H9 (cell line): ENCODE measurements at regions not wholly inside any gene's neighbourhood (a gene's known extent, or its start where the extent isn't known, plus 50 kb on each side); places are given as distances from the start of the nearest gene placed in this dataset.

Experiments used
- DNase-seq: peaks from one replicate; pipeline ENCODE4 v3.0.0-alpha.2; 2017
- H2AFZ ChIP-seq: one replicate; pipeline ENCODE4 v1.6.1; 2013; ENCODE audit warnings: mild to moderate bottlenecking, low read length, control low read depth, moderate library complexity
- H2AK5ac ChIP-seq: 2 replicates; pipeline ENCODE4 v1.6.1; 2013; ENCODE audit warnings: low read length, control low read depth, mixed read lengths; ENCODE audit not compliant: insufficient read length
- H2BK120ac ChIP-seq: one replicate; pipeline ENCODE4 v1.6.1; 2013; ENCODE audit warnings: low read depth, mild to moderate bottlenecking, low read length, control low read depth, inconsistent platforms; ENCODE audit not compliant: poor library complexity, severe bottlenecking
- H2BK12ac ChIP-seq: 2 replicates; pipeline ENCODE4 v1.6.1; 2013; ENCODE audit warnings: low read length, control low read depth, mixed read lengths, low read depth; ENCODE audit not compliant: insufficient read length
- H2BK15ac ChIP-seq: 2 replicates; pipeline ENCODE4 v1.6.1; 2013; ENCODE audit warnings: low read depth, low read length, control low read depth
- H2BK20ac ChIP-seq: one replicate; pipeline ENCODE4 v1.6.1; 2013; ENCODE audit warnings: low read depth, mild to moderate bottlenecking, low read length, control low read depth, inconsistent platforms; ENCODE audit not compliant: poor library complexity, severe bottlenecking
- H2BK5ac ChIP-seq: 2 replicates; pipeline ENCODE4 v1.6.1; 2013; ENCODE audit warnings: low read length, control low read depth, mixed read lengths; ENCODE audit not compliant: insufficient read length
- H3K14ac ChIP-seq: 2 replicates; pipeline ENCODE4 v1.6.1; 2013; ENCODE audit warnings: low read length, control low read depth; ENCODE audit not compliant: insufficient read depth
- H3K18ac ChIP-seq: 2 replicates; pipeline ENCODE4 v1.6.1; 2013; ENCODE audit warnings: low read depth, mild to moderate bottlenecking, mixed read lengths, low read length, control low read depth; ENCODE audit not compliant: insufficient read length
- H3K23ac ChIP-seq: 2 replicates; pipeline ENCODE4 v1.6.1; 2013; ENCODE audit warnings: low read length, control low read depth, mixed read lengths, low read depth; ENCODE audit not compliant: insufficient read length
- H3K23me2 ChIP-seq: 2 replicates; pipeline ENCODE4 v1.6.1; 2013; ENCODE audit warnings: low read depth, mild to moderate bottlenecking, mixed read lengths, low read length, control low read depth; ENCODE audit not compliant: insufficient read length, poor library complexity, severe bottlenecking
- H3K27ac ChIP-seq: 2 replicates; pipeline ENCODE4 v1.5.1; 2013; ENCODE audit warnings: low read length, control low read depth, mixed read lengths, low read depth; ENCODE audit not compliant: insufficient read length
- H3K27me3 ChIP-seq: 2 replicates; pipeline ENCODE4 v1.6.1; 2013; ENCODE audit warnings: low read length, control low read depth, inconsistent platforms; ENCODE audit not compliant: insufficient read depth
- H3K4ac ChIP-seq: 2 replicates; pipeline ENCODE4 v1.6.1; 2013; ENCODE audit warnings: low read depth, mild to moderate bottlenecking, control low read depth, inconsistent platforms, low read length, moderate library complexity
- H3K4me1 ChIP-seq: 2 replicates; pipeline ENCODE4 v1.6.1; 2013; ENCODE audit warnings: low read length, control low read depth, inconsistent platforms; ENCODE audit not compliant: insufficient read depth
- H3K4me2 ChIP-seq: 2 replicates; pipeline ENCODE4 v1.6.1; 2013; ENCODE audit warnings: low read length, control low read depth, mixed read lengths; ENCODE audit not compliant: insufficient read length, insufficient read depth
- H3K56ac ChIP-seq: 2 replicates; pipeline ENCODE4 v1.6.1; 2013; ENCODE audit warnings: low read depth, mild to moderate bottlenecking, mixed read lengths, low read length, control low read depth; ENCODE audit not compliant: insufficient read length
- H3K79me1 ChIP-seq: 2 replicates; pipeline ENCODE4 v1.6.1; 2013; ENCODE audit warnings: low read depth, mild to moderate bottlenecking, moderate library complexity, low read length, control low read depth, inconsistent platforms; ENCODE audit not compliant: insufficient read depth, poor library complexity, severe bottlenecking
- H3K79me2 ChIP-seq: 2 replicates; pipeline ENCODE4 v1.6.1; 2013; ENCODE audit warnings: low read length, control low read depth, inconsistent platforms; ENCODE audit not compliant: insufficient read depth
- H3K9ac ChIP-seq: 2 replicates; pipeline ENCODE4 v1.6.1; 2013; ENCODE audit warnings: low read length, control low read depth, mixed read lengths; ENCODE audit not compliant: insufficient read length; ENCODE audit errors: extremely low read depth
- H3K9me3 ChIP-seq: one replicate; pipeline ENCODE4 v1.6.1; 2013; ENCODE audit warnings: low read depth, low read length, inconsistent platforms; ENCODE audit not compliant: control insufficient read depth
- H3T11ph ChIP-seq: one replicate; pipeline ENCODE4 v1.6.1; 2013; ENCODE audit warnings: mild to moderate bottlenecking, low read length, control low read depth, inconsistent platforms
- H4K20me1 ChIP-seq: one replicate; pipeline ENCODE4 v1.6.1; 2013; ENCODE audit not compliant: control insufficient read depth, insufficient read length, insufficient read depth
- H4K5ac ChIP-seq: 2 replicates; pipeline ENCODE4 v1.6.1; 2013; ENCODE audit warnings: low read depth, mild to moderate bottlenecking, mixed read lengths, low read length, control low read depth; ENCODE audit not compliant: insufficient read length
- H4K8ac ChIP-seq: replicated peaks from 2 replicates; pipeline ENCODE4 v1.6.1; 2013; ENCODE audit warnings: low read length, control low read depth, mixed read lengths, low read depth; ENCODE audit not compliant: insufficient read length
- H4K91ac ChIP-seq: 2 replicates; pipeline ENCODE4 v1.6.1; 2013; ENCODE audit warnings: low read depth, mild to moderate bottlenecking, moderate library complexity, mixed read lengths, low read length, control low read depth; ENCODE audit not compliant: insufficient read length
- H3K27ac Mint-ChIP-seq, 3 experiments: 2 replicates in 2 of 3; 3 replicates in 1 of 3; pipeline ENCODE4 v1.8.0; 2020 to 2021; ENCODE audit warnings: mixed read lengths in 3 of 3, mild to moderate bottlenecking in 1 of 3, moderate library complexity in 1 of 3
- H3K27me3 Mint-ChIP-seq: 2 replicates; pipeline ENCODE4 v1.8.0; 2021; ENCODE audit warnings: low read depth, mild to moderate bottlenecking, moderate library complexity, mixed read lengths
- H3K36me3 Mint-ChIP-seq, 3 experiments: 2 replicates in 2 of 3; 3 replicates in 1 of 3; pipeline ENCODE4 v1.8.0; 2020 to 2021; ENCODE audit warnings: low read depth in 3 of 3, mixed read lengths in 3 of 3; ENCODE audit not compliant: insufficient read depth in 1 of 3
- H3K4me1 Mint-ChIP-seq, 2 experiments: 2 replicates each; pipeline ENCODE4 v1.8.0; 2020; ENCODE audit warnings: mixed read lengths in 2 of 2
- H3K4me3 Mint-ChIP-seq, 2 experiments: 2 replicates in 1 of 2; 3 replicates in 1 of 2; pipeline ENCODE4 v1.8.0; 2020 to 2021; ENCODE audit warnings: mild to moderate bottlenecking in 2 of 2, mixed read lengths in 2 of 2, moderate library complexity in 1 of 2
- H3K9me3 Mint-ChIP-seq, 2 experiments: 2 replicates in 1 of 2; 3 replicates in 1 of 2; pipeline ENCODE4 v1.8.0; 2020; ENCODE audit warnings: mild to moderate bottlenecking in 2 of 2, mixed read lengths in 2 of 2, moderate library complexity in 1 of 2
- CTCF ChIP-seq: fragments of 200-600 bp; sonication (generic); conservative IDR thresholded peaks from 3 replicates; pipeline ENCODE4 v1.8.0; 2021; ENCODE audit warnings: antibody characterized with exemption, mild to moderate bottlenecking
- WGBS: extraction: QIAGEN DNeasy Blood & Tissue Kit; methylation state at CpG from one replicate; pipeline ENCODE4 v1.1.7; 2013; ENCODE audit warnings: missing lambda C conversion rate, low lambda C conversion rate, mixed read lengths; ENCODE audit not compliant: insufficient read length; ENCODE audit errors: extremely low coverage; 5-methylcytosine and 5-hydroxymethylcytosine counted together

GRCh38 chr2:183723278-183723677, 599.0 kb downstream of the NUP35 start:
- H3K23me2 ChIP-seq: no peaks in the 10 kb centered on the region
- H3T11ph ChIP-seq: no peak overlapping the region
- no peak overlapping the region for H2BK12ac ChIP-seq
- no peak overlapping the region for H3K56ac ChIP-seq
- no peak overlapping the region for H3K4ac ChIP-seq
- H2BK15ac ChIP-seq: no peak overlapping the region
- Mint-ChIP-seq H3K4me1 (no peaks in the 10 kb centered on the region), H3K27ac (no peak overlapping the region), H3K9me3 (peaks cover 0 to 4% of the 10 kb centered on the region in 2 experiments; a peak in 2 of 5 replicates), H3K4me3 (no peak overlapping the region), H3K27me3 (no peaks in the 10 kb centered on the region), H3K36me3 (peaks cover 0 to 4% (median 0%) of the 10 kb centered on the region in 3 experiments; a peak in 1 of 7 replicates)
- H3K23ac ChIP-seq: no peak overlapping the region
- no peak overlapping the region for H4K91ac ChIP-seq
- H3K9ac ChIP-seq: no peak overlapping the region
- TF ChIP-seq CTCF: no peak
- no CpG with 5 or more reads among the region's 2 CpGs for WGBS
- no peaks in the 10 kb centered on the region for H4K20me1 ChIP-seq
- H2BK5ac ChIP-seq: no peak overlapping the region
- no peak for DNase-seq
- no peak overlapping the region for H2AFZ ChIP-seq
- H3K4me1 ChIP-seq: no peaks in the 10 kb centered on the region
- no peak overlapping the region for H3K14ac ChIP-seq
- H3K27me3 ChIP-seq: no peaks in the 10 kb centered on the region
- H3K4me2 ChIP-seq: no peak overlapping the region
- H2AK5ac ChIP-seq: no peak overlapping the region
- H3K79me2 ChIP-seq: no peaks in the 10 kb centered on the region
- no peak overlapping the region for H4K5ac ChIP-seq
- H3K27ac ChIP-seq: no peak overlapping the region
- no peak overlapping the region for H3K18ac ChIP-seq
- no peaks in the 10 kb centered on the region for H3K9me3 ChIP-seq
- H2BK120ac ChIP-seq: no peak overlapping the region
- no peaks in the 10 kb centered on the region for H3K79me1 ChIP-seq
- no peak overlapping the region for H4K8ac ChIP-seq
- no peak overlapping the region for H2BK20ac ChIP-seq
